Activated T-helper 1 cell treated with Interleukin-2 at 50 U/mL for 16 hours (primary cell): ENCODE measurements at regions not wholly inside any gene's neighbourhood (a gene's known extent, or its start where the extent isn't known, plus 50 kb on each side); places are given as distances from the start of the nearest gene placed in this dataset.
"Not testable (repeated sequence)": the region's sequence is repeated elsewhere in the genome, so short reads cannot be mapped to it uniquely, and the experiment has no call there.

Experiments
- DNase-seq: peaks from one replicate; pipeline ENCODE4 v3.0.0-alpha.2; 2020; ENCODE audit warnings: low read depth

DNA sequence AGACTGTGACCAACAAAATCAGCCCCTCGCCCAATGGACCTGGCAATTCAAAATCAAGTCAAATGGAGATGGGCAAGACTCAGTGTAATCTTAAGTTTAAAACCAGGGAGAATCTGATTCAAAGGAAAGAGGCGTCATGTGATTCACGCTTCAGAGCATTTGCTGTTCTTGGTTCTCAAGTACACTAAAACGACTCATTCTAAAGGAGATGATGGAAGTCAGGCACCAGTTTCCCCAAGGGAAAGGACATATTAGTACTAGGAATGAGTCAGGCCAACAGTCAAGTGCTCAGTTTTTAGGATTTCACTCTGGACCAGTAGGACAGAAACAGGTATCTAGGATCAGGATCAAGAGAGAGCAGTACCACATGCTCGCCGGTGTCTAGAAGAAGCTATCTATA lies 429.6 kb downstream of the PLPP3 start:
- no peak for DNase-seq

DNA sequence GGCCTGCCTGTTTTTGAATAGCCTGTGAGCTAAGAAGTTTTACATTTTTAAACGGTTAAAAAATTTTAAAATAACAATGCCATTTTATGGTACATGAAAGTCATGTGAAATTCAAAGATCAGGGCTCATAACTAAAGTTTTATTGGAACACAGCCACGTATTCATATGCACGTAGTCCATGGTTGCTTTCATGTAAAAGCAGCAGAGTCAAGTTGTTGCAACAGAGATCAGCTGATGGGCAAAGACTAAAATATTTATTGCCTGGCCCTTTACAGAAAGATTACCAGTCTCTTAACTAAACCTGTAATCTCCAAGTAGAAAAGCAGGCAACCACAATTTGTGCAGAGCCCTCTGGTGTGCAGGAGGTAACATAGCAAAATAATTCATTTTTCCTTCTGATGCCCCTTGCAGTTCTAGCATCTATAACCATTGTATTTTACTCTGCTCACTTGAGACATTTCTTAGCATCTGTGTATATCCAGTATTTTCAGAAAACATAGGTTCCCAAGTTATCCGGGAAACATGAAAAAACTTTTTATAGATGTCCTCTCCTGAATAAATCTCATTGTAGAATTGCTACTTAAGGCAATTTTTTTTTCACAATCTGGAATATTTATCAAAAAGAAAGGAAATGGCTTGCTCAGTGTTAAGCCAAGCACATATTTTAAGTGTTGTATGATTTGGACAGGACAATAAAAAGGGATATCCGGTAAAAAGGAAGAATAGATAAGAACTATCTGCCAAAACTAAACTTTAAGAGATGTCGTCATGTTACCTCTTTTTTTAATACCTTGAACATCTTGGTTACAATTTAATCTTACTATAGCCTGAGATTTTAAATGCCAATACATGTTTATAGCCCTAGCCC lies 430.8 kb downstream of the PLPP3 start:
- no peak for DNase-seq

DNA sequence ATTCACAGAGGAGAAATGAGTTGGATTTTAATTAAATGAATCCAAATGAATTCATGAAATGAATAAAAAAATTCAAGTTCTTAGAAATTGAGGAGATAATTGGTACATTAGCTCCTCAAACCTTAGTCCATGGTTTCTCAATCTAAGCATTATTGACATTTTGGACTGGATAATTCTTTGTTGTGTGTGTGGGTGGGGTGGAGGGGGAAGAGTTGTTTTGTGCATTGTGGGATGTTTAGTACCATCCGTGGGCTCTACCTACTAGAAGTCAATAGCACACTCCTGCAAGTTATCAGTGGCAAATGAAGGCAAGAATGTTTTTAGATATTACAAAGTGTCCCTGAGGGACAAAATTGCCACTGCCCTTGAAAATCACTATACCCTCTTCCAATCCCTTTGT lies 431.9 kb downstream of the PLPP3 start:
- no peak for DNase-seq

DNA sequence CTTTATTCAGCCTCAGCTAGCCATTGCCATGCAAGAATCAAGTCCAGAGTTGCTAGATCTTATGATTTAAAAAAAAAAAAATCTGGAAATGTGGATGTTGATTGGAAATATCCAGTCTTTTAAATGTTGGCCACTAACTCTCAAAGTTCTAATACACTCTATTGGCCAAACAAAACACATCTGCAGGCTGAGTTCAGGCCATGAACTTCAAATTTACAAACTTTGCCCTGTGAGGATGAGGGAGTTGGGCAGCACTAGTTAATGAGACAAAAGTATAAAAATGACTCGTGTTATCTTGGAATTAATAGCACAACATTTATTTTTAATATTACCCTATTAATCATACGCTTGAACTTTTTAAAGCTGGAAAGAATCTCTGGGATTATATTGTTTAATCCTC lies 432.3 kb downstream of the PLPP3 start:
- DNase-seq: no peak

DNA sequence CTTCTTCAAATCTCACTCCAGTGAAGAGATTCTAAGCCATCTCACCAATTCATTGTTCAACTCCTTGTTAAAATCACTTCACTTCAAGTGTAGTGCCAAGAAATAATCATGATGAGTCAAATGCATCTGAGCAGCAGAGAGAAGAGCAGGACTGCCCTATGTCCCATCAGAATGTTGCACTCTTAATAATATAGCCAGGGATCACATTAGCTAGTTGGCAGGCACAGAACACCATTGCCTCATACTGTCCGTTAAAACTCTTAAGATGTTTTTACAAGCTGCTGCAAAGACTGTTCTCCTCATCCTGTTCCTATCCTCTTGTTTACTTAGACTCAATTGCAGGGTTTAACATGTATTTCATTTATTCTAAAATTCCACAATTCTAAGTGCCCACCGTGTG lies 432.9 kb downstream of the PLPP3 start:
- no peak for DNase-seq

DNA sequence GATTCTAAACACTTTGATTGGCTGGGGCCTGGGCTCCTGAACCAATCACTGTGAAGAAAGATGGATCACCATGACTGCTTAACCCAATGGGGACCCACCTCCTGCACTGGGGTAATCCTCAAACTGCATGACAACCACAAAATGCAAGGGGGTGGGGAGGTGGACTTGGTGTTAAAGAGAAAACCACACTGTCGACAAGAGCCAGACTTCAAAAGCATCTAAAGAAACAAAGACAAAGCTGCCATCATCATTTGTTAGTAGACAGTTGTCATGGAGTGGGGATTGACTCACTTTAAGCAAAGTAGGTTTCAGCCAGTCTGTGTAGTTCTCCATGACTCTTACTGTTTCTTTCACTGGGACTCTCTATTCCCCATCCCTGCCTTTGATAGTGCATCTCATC lies 433.8 kb downstream of the PLPP3 start:
- DNase-seq: no peak

DNA sequence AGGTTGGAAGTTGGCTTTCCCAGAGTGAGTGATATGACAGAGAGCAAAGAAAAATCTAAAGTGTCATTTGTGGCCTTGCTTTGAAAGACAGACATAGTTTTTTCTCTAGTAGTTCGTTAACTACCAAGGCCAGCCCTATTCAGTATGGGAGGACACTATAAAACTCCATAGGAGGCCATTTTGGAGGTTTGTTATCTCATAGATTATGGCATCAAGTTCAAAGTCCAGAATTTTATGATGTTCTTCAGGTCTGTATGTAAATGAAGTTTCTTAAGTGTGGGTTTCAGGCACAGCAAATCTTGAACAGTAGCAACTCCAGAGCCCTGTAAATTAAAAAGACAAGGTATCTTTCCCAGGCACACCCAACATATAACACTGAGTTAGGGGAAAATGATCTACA lies 437.1 kb downstream of the PLPP3 start:
- no peak for DNase-seq

DNA sequence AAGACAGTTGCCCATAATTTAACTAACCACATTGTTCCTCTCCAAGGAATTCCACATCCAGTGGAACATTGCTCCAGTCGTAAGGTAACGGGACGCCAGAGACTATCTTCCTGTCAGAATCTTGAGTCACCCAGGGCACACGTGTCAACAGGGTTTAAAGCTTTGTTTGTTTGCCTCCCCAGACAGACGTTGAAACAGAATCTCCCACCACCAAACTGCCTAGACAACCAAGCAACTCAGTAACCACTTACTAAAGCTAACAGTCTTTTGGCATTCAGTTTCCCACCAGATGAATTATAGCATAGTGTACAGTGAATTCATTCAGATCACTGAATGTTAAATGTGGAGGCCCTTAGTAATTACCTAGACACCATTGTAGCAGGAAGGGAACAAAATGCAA lies 439.5 kb downstream of the PLPP3 start:
- DNase-seq: no peak

DNA sequence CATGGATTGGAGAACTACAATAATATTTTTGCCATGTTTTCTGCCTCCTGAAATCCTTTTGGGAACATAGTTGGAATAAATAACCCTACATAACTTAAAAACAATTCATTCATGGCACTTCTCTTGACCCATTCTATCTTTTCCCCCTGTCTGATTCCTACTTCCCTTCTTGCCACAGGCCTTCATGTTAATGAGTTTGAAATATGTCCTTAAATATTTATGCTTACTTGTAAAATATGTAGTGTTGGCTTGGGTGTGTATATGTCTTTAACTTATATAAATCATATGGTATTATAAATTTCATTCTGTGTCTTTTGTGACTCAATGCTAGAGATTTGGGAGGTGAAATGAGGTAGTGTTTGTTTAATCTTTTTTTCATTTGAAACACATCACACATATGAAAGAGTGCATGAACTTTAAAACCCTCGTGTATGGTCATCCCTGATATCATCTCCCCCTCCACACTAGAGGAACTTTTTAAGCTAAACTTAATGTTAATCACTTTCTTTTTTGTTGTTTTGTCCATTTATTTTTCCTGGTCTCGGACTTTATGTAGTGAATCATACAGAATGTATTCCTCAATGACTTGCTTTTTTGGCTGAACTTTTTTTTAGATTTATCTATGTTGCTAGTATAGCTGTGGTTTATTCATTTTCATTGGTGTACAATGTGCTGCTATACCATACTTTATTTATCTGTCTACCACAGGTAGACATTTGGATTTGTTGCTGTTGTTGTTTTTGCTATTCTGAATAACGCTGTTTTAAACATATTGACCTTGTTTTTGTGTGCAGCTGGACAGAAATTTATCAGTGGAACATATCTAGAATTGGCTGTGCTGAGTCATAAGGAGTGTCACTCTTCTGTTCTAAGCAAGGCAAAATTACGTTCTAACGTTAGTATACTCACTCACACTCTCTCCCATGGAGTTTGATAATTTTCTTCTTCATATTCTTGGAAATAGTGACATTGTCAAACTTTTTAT lies 441.6 kb downstream of the PLPP3 start:
- DNase-seq: no peak

DNA sequence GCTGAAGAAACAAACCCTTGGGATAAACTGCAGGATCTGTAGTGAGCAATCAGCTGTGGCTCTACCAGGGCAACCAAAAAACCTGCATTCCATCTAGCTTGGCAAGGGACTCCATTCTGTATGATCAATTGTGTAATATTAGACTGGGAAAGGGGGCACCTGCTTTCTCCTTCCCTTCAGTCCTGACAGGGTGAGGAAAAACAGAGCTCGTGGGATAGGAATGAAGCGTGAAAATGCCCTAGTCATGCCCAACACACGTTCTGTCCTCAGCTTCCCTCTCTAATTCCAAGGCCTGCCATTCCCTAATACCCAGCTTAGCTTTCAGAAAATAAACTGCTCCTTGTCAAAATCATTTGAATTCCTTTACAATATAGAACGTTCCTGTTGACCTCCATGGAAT lies 442.3 kb downstream of the PLPP3 start:
- DNase-seq: no peak

DNA sequence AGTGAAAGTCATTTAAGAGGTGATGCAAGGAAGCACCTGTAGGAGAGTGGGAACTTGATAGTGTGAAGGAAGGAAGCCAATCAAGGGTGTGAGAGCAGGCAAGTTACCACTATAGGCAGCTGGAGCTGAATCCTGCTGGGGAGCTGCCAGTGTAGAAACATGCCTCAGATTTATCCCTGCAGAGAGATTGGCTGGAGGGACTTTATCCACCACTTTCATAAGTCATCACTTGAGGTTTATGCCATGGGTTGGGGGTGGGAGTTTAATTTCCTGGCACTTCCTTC lies 443.6 kb downstream of the PLPP3 start:
- no peak for DNase-seq

DNA sequence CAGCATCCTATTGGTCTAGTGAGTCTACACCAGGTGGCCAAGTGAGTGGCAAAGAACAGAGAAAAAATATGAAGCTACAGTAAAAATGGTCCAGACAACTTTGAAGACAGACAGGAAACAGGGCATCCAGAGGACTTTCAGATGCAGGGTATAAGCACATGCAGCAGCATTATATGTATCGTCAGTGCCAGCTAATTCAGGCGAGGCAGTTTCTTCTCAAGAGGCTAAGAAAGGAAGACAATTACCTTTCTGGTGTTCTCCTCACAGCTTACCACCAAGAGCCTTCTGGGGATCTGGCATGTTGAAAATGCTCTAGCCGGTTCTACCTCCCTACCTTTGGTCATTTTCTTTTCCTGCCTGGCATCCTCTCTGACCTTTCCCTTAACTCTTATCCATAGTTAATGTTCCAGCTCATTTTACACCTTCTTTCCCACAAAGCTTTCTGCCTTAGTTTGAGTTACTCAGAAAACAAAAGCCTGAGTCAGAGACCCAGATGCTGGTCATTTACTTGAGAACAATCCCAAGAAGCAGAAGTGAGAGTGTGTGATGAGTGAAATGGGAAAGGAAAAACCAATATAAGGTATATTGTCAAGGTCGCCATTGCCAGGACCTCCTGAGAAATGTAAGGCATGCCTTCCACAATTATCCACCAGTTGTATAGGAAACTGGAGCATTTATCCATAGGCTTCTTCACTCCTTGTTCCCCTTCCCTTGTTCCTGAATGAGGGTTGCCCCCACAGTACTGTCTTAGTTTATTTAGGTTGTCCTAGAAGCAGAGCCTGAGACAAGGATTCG lies 444.1 kb downstream of the PLPP3 start:
- DNase-seq: no peak

DNA sequence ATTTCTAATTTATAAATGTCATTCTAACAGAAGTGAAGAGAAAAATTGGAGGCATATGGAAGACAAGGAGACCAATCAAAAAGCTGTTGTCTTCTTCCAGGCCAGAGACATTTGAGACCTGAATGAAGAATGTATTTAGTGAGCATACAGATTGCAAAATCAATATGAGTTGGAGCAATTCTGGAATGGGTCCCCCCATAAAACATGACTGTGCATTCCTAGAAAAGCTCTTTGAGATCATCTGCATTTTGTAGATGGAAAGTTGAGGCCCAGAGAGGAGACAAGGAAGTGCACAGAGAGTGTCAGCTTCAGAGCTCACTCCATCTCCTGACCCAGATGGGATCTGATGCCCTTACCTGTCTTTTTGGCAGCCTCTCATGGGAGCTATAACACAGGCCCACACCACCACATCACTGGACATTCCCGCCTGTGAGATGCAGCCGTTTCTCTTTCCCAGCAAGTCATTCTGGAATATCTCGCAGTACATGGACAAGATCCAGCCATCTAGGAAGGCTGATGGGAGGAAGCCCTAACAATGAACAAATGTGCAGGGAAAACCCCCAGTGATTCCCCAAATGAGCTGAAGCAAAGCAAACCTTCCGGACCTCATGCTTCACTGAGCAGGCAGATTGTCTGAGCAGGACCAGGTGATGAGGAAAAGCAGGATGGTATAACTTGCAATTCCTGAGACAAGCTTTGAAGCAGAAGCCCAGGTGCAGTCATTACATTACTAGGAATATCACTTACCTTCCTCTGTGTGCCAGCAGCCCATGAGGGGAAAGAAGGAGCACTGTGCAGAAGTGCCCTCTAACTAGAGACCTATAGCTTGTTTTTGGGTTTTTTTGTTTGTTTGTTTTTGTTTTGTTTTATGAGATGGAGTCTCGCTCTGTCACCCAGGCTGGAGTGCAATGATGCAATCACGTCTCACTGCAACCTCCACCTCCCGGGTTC lies 445.6 kb downstream of the PLPP3 start:
- no peak for DNase-seq

DNA sequence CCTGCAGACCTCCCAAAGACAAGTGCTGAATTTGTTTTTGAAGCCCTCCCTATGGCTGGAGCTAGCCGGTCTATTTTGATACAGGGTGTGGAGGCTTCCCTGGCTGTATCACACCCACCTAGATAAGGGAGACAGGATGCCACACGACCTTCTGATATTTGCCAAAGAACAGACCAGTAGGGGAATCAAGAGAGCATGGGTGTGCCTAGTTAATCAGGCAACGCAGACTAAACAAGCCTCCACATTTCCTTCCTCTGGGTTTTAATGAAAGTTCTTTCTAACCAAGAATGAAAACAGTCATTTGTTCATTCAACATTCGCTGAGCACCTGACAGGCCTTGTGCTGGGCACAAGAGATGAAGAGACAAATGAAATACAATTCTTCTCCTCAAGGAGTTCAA lies 446.8 kb downstream of the PLPP3 start:
- no peak for DNase-seq

DNA sequence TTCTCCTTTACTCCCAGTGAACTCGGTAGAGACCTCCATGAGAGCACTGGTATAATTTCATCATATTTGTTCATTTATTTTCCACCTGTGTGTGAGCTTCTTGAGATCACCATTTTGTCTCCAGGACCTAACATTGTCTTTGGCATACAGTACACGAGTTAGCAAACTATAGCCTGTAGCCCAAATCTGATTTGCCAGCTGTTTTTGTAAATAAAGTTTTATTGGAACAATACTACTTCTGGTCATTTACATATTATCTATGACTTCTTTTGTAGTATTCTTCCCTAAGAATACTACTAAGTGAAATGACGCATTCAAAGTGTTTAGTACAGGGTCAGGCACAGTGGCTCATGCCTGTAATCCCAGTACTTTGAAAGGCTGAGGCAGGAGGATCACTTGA lies 449.5 kb downstream of the PLPP3 start:
- no peak for DNase-seq

DNA sequence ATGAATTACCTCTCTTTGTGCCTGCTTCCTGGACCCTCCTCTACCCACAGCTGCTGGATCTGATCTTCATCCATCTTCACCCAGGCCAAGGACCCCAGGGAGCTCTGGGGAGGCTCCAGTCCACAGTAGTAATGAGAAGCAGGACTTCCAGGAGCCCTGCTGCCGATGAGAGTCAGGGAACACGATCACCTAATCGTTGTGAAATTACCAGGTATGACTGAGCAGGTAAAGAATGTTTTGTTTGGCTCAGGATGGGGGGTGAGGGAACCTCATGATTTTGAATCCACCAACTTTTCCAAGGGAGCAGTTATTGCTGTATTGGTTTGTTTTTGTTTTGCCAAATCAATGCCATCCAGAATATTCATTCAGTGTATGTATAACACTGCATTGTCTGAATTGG lies 454.0 kb downstream of the PLPP3 start:
- DNase-seq: no peak

DNA sequence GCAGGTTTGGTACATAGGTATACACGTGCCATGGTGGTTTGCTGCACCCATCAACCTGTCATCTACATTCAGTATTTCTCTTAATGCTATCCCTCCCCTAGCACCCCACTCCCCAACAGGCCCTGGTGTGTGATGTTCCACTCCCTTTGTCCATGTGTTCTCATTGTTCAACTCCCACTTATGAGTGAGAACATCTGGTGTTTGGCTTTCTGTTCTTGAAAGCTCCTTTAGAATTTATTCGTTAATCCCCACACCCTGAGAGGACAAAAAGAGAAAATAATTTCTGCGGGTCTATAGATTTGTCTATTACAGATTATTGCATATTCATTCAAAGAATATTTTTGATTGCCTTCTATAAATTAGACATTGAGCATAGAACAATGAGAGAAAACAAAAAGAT lies 455.5 kb downstream of the PLPP3 start:
- DNase-seq: no peak

DNA sequence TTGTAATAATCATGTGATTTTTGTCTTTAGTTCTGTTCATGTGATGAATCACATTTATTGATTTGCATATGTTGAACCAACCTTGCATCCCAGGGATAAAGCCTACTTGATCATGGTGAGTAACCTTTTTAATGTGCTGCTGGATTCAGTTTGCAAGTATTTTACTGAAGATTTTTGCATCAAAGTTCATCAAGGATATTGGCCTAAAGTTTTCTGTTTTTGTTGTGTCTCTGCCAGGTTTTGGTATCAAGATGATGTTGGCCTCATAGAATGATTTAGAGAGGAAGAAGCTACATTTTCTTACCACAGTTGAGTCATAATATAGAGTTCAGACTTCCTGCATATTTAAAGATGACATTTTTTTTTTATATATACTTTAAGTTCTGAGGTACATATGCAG lies 455.9 kb downstream of the PLPP3 start:
- no peak for DNase-seq

DNA sequence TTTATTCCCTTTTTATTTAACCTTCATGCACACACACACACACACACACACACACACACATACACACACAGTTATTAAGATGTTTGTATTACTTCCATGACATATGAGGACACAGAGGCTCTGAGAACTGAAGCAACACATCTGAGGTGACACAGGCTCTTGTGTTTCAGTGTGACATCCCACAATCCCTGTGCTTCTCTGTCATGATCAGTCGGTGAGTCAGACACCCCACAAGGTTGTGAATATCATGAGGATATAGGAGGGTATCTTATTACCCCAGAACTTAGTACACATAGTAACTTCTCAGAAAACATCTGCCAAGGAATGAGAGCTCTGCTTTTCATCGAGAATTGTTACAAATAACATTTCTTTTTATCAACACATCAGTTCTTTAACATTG lies 459.3 kb downstream of the PLPP3 start:
- no peak for DNase-seq

DNA sequence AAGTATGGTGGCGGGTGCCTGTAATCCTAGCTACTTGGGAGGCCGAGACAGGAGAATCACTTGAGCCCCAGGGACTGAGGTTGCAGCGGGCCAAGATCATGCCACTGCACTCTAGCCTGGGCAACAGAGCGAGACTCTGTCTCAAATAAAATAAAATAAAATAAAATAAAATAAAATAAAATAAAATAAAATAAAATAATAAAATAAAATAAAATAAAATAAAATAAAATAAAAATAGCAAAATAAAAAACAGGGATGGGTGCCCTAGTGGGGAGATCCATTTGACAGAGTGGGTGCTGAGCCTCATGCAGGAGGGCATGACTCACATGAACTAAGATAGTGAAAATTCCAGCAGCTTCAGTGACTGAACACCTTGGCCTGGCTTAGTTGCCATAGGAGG lies 460.7 kb downstream of the PLPP3 start:
- DNase-seq: not testable (repeated sequence)

DNA sequence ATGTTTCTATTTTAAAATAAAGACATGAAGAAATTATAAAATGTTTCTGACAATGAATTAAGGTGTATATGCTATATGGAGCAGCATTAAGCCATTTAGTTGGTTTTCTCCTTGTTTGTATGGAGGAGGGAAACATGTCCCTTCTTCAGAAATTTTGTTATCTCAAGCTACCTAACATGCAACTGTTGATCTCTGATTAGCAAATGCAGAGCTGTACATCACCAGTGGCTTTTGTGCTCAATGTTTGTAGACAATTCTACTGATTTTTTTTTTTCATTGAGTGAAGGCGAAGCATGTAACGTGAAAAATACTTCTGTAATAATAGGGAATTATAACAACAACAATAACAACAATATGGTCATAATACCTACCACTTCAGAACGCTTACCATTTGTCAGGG lies 463.7 kb downstream of the PLPP3 start:
- DNase-seq: no peak
